H9 (cell line): ENCODE measurements at regions not wholly inside any gene's neighbourhood (a gene's known extent, or its start where the extent isn't known, plus 50 kb on each side); places are given as distances from the start of the nearest gene placed in this dataset.

ENCODE experiments used
- DNase-seq: peaks from one replicate; pipeline ENCODE4 v3.0.0-alpha.2; 2017
- H2AFZ ChIP-seq: one replicate; pipeline ENCODE4 v1.6.1; 2013; ENCODE audit warnings: mild to moderate bottlenecking, low read length, control low read depth, moderate library complexity
- H2AK5ac ChIP-seq: 2 replicates; pipeline ENCODE4 v1.6.1; 2013; ENCODE audit warnings: low read length, control low read depth, mixed read lengths; ENCODE audit not compliant: insufficient read length
- H2BK120ac ChIP-seq: one replicate; pipeline ENCODE4 v1.6.1; 2013; ENCODE audit warnings: low read depth, mild to moderate bottlenecking, low read length, control low read depth, inconsistent platforms; ENCODE audit not compliant: poor library complexity, severe bottlenecking
- H2BK12ac ChIP-seq: 2 replicates; pipeline ENCODE4 v1.6.1; 2013; ENCODE audit warnings: low read length, control low read depth, mixed read lengths, low read depth; ENCODE audit not compliant: insufficient read length
- H2BK15ac ChIP-seq: 2 replicates; pipeline ENCODE4 v1.6.1; 2013; ENCODE audit warnings: low read depth, low read length, control low read depth
- H2BK20ac ChIP-seq: one replicate; pipeline ENCODE4 v1.6.1; 2013; ENCODE audit warnings: low read depth, mild to moderate bottlenecking, low read length, control low read depth, inconsistent platforms; ENCODE audit not compliant: poor library complexity, severe bottlenecking
- H2BK5ac ChIP-seq: 2 replicates; pipeline ENCODE4 v1.6.1; 2013; ENCODE audit warnings: low read length, control low read depth, mixed read lengths; ENCODE audit not compliant: insufficient read length
- H3K14ac ChIP-seq: 2 replicates; pipeline ENCODE4 v1.6.1; 2013; ENCODE audit warnings: low read length, control low read depth; ENCODE audit not compliant: insufficient read depth
- H3K18ac ChIP-seq: 2 replicates; pipeline ENCODE4 v1.6.1; 2013; ENCODE audit warnings: low read depth, mild to moderate bottlenecking, mixed read lengths, low read length, control low read depth; ENCODE audit not compliant: insufficient read length
- H3K23ac ChIP-seq: 2 replicates; pipeline ENCODE4 v1.6.1; 2013; ENCODE audit warnings: low read length, control low read depth, mixed read lengths, low read depth; ENCODE audit not compliant: insufficient read length
- H3K23me2 ChIP-seq: 2 replicates; pipeline ENCODE4 v1.6.1; 2013; ENCODE audit warnings: low read depth, mild to moderate bottlenecking, mixed read lengths, low read length, control low read depth; ENCODE audit not compliant: insufficient read length, poor library complexity, severe bottlenecking
- H3K27ac ChIP-seq: 2 replicates; pipeline ENCODE4 v1.5.1; 2013; ENCODE audit warnings: low read length, control low read depth, mixed read lengths, low read depth; ENCODE audit not compliant: insufficient read length
- H3K27me3 ChIP-seq: 2 replicates; pipeline ENCODE4 v1.6.1; 2013; ENCODE audit warnings: low read length, control low read depth, inconsistent platforms; ENCODE audit not compliant: insufficient read depth
- H3K4ac ChIP-seq: 2 replicates; pipeline ENCODE4 v1.6.1; 2013; ENCODE audit warnings: low read depth, mild to moderate bottlenecking, control low read depth, inconsistent platforms, low read length, moderate library complexity
- H3K4me1 ChIP-seq: 2 replicates; pipeline ENCODE4 v1.6.1; 2013; ENCODE audit warnings: low read length, control low read depth, inconsistent platforms; ENCODE audit not compliant: insufficient read depth
- H3K4me2 ChIP-seq: 2 replicates; pipeline ENCODE4 v1.6.1; 2013; ENCODE audit warnings: low read length, control low read depth, mixed read lengths; ENCODE audit not compliant: insufficient read length, insufficient read depth
- H3K56ac ChIP-seq: 2 replicates; pipeline ENCODE4 v1.6.1; 2013; ENCODE audit warnings: low read depth, mild to moderate bottlenecking, mixed read lengths, low read length, control low read depth; ENCODE audit not compliant: insufficient read length
- H3K79me1 ChIP-seq: 2 replicates; pipeline ENCODE4 v1.6.1; 2013; ENCODE audit warnings: low read depth, mild to moderate bottlenecking, moderate library complexity, low read length, control low read depth, inconsistent platforms; ENCODE audit not compliant: insufficient read depth, poor library complexity, severe bottlenecking
- H3K79me2 ChIP-seq: 2 replicates; pipeline ENCODE4 v1.6.1; 2013; ENCODE audit warnings: low read length, control low read depth, inconsistent platforms; ENCODE audit not compliant: insufficient read depth
- H3K9ac ChIP-seq: 2 replicates; pipeline ENCODE4 v1.6.1; 2013; ENCODE audit warnings: low read length, control low read depth, mixed read lengths; ENCODE audit not compliant: insufficient read length; ENCODE audit errors: extremely low read depth
- H3K9me3 ChIP-seq: one replicate; pipeline ENCODE4 v1.6.1; 2013; ENCODE audit warnings: low read depth, low read length, inconsistent platforms; ENCODE audit not compliant: control insufficient read depth
- H3T11ph ChIP-seq: one replicate; pipeline ENCODE4 v1.6.1; 2013; ENCODE audit warnings: mild to moderate bottlenecking, low read length, control low read depth, inconsistent platforms
- H4K20me1 ChIP-seq: one replicate; pipeline ENCODE4 v1.6.1; 2013; ENCODE audit not compliant: control insufficient read depth, insufficient read length, insufficient read depth
- H4K5ac ChIP-seq: 2 replicates; pipeline ENCODE4 v1.6.1; 2013; ENCODE audit warnings: low read depth, mild to moderate bottlenecking, mixed read lengths, low read length, control low read depth; ENCODE audit not compliant: insufficient read length
- H4K8ac ChIP-seq: replicated peaks from 2 replicates; pipeline ENCODE4 v1.6.1; 2013; ENCODE audit warnings: low read length, control low read depth, mixed read lengths, low read depth; ENCODE audit not compliant: insufficient read length
- H4K91ac ChIP-seq: 2 replicates; pipeline ENCODE4 v1.6.1; 2013; ENCODE audit warnings: low read depth, mild to moderate bottlenecking, moderate library complexity, mixed read lengths, low read length, control low read depth; ENCODE audit not compliant: insufficient read length
- H3K27ac Mint-ChIP-seq, 3 experiments: 2 replicates in 2 of 3; 3 replicates in 1 of 3; pipeline ENCODE4 v1.8.0; 2020 to 2021; ENCODE audit warnings: mixed read lengths in 3 of 3, mild to moderate bottlenecking in 1 of 3, moderate library complexity in 1 of 3
- H3K27me3 Mint-ChIP-seq: 2 replicates; pipeline ENCODE4 v1.8.0; 2021; ENCODE audit warnings: low read depth, mild to moderate bottlenecking, moderate library complexity, mixed read lengths
- H3K36me3 Mint-ChIP-seq, 3 experiments: 2 replicates in 2 of 3; 3 replicates in 1 of 3; pipeline ENCODE4 v1.8.0; 2020 to 2021; ENCODE audit warnings: low read depth in 3 of 3, mixed read lengths in 3 of 3; ENCODE audit not compliant: insufficient read depth in 1 of 3
- H3K4me1 Mint-ChIP-seq, 2 experiments: 2 replicates each; pipeline ENCODE4 v1.8.0; 2020; ENCODE audit warnings: mixed read lengths in 2 of 2
- H3K4me3 Mint-ChIP-seq, 2 experiments: 2 replicates in 1 of 2; 3 replicates in 1 of 2; pipeline ENCODE4 v1.8.0; 2020 to 2021; ENCODE audit warnings: mild to moderate bottlenecking in 2 of 2, mixed read lengths in 2 of 2, moderate library complexity in 1 of 2
- H3K9me3 Mint-ChIP-seq, 2 experiments: 2 replicates in 1 of 2; 3 replicates in 1 of 2; pipeline ENCODE4 v1.8.0; 2020; ENCODE audit warnings: mild to moderate bottlenecking in 2 of 2, mixed read lengths in 2 of 2, moderate library complexity in 1 of 2
- CTCF ChIP-seq: fragments of 200-600 bp; sonication (generic); conservative IDR thresholded peaks from 3 replicates; pipeline ENCODE4 v1.8.0; 2021; ENCODE audit warnings: antibody characterized with exemption, mild to moderate bottlenecking
- WGBS: extraction: QIAGEN DNeasy Blood & Tissue Kit; methylation state at CpG from one replicate; pipeline ENCODE4 v1.1.7; 2013; ENCODE audit warnings: missing lambda C conversion rate, low lambda C conversion rate, mixed read lengths; ENCODE audit not compliant: insufficient read length; ENCODE audit errors: extremely low coverage; 5-methylcytosine and 5-hydroxymethylcytosine counted together

DNA sequence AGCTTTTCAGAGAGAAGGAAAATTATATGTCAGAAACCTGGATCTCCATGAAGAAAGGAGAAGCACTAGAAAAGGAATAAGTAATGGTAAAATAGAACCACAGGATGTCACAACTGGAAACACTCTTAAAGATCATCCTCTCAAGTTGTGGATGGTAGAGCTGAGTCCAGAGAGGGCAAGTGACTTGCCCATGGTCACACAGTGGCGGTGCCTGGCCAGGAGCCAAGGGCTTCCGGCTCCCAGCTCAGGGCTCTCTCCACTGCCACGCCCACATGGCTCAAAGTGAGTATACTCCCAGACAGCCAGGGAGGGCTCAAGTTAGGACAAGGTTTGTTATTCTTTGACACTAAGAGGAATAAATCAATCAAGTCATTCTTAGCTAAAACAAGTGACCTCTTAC lies 159.8 kb downstream of the COPRS start:
- DNase-seq = no peak
- Histone ChIP-seq H3K9ac (no peak overlapping the region), H4K5ac (no peak overlapping the region), H3K18ac (no peak overlapping the region), H3K79me1 (no peaks in the 10 kb centered on the region), H4K20me1 (no peaks in the 10 kb centered on the region), H3K27ac (no peak overlapping the region), H2BK5ac (no peak overlapping the region), H3K27me3 (no peaks in the 10 kb centered on the region), H3T11ph (no peak overlapping the region), H3K23me2 (no peaks in the 10 kb centered on the region), H3K9me3 (no peaks in the 10 kb centered on the region), H4K8ac (no peak overlapping the region), H2BK20ac (no peak overlapping the region), H2AFZ (no peak overlapping the region), H2BK15ac (no peak overlapping the region), H2BK120ac (no peak overlapping the region), H3K23ac (no peak overlapping the region), H3K14ac (no peak overlapping the region), H3K4ac (no peak overlapping the region), H3K79me2 (no peaks in the 10 kb centered on the region), H4K91ac (no peak overlapping the region), H3K4me2 (no peak overlapping the region), H3K4me1 (no peaks in the 10 kb centered on the region), H3K56ac (no peak overlapping the region), H2AK5ac (no peak overlapping the region), H2BK12ac (no peak overlapping the region)
- TF ChIP-seq CTCF = no peak
- WGBS = no CpG with 5 or more reads among the region's 3 CpGs
- Mint-ChIP-seq H3K4me3 (no peak overlapping the region), H3K36me3 (no peaks in the 10 kb centered on the region), H3K4me1 (peaks cover 11 to 14% of the 10 kb centered on the region in 2 experiments), H3K9me3 (no peaks in the 10 kb centered on the region), H3K27me3 (no peaks in the 10 kb centered on the region), H3K27ac (no peak overlapping the region)
